IMR-90 (cell line): ENCODE measurements at regions not wholly inside any gene's neighbourhood (a gene's known extent, or its start where the extent isn't known, plus 50 kb on each side); places are given as distances from the start of the nearest gene placed in this dataset.

Experiments used
- ATAC-seq: fragments of 200-7000 bp; cut with Tn5 transposase; 2 replicates; pipeline ENCODE4 v1.9.1; 2020; ENCODE audit warnings: low read depth, mild to moderate bottlenecking, moderate library complexity
- BruUV-seq: library from RNA; stranded (reverse); fragments of 400-500 nt; replicated peaks from 2 replicates; lab custom pipeline; 2021; lab: Mats Ljungman, UMichigan
- CTCF ChIA-PET: fragments of 300-600 bp; formaldehyde crosslinking; extraction: SDS; loops from one replicate; lab custom pipeline; 2021; ENCODE audit warnings: antibody characterized with exemption; lab: Yijun Ruan, JAX
- POLR2A ChIA-PET: fragments of 300-600 bp; sonication (Branson Sonifier 250); formaldehyde crosslinking; loops from one replicate; lab custom pipeline; 2022; ENCODE audit warnings: antibody characterized with exemption; ENCODE audit not compliant: unreplicated experiment; lab: Charles Lee
- DNase-seq: peaks from one replicate; pipeline ENCODE4 v3.0.0; 2013
- H2AFZ ChIP-seq: replicated peaks from 2 replicates; pipeline ENCODE3; 2013; ENCODE audit warnings: low read length, mild to moderate bottlenecking; ENCODE audit not compliant: poor library complexity
- H2AK5ac ChIP-seq: 2 replicates; pipeline ENCODE4 v1.6.1; 2013; ENCODE audit warnings: low read depth, low read length, inconsistent platforms
- H2AK9ac ChIP-seq: replicated peaks from 2 replicates; pipeline ENCODE3; 2013; ENCODE audit warnings: mild to moderate bottlenecking, low read depth, low read length, moderate library complexity; ENCODE audit not compliant: poor library complexity
- H2BK120ac ChIP-seq: 2 replicates; pipeline ENCODE4 v1.6.1; 2013; ENCODE audit warnings: low read depth, low read length, inconsistent platforms
- H2BK15ac ChIP-seq: 3 replicates; pipeline ENCODE4 v1.6.1; 2013; ENCODE audit warnings: low read depth, low read length, inconsistent platforms
- H2BK20ac ChIP-seq: 2 replicates; pipeline ENCODE4 v1.6.1; 2013; ENCODE audit warnings: low read depth, mild to moderate bottlenecking, inconsistent platforms, low read length, moderate library complexity
- H2BK5ac ChIP-seq: 2 replicates; pipeline ENCODE4 v1.6.1; 2013; ENCODE audit warnings: mild to moderate bottlenecking, low read depth, low read length, inconsistent platforms; ENCODE audit not compliant: poor library complexity, severe bottlenecking
- H3K14ac ChIP-seq: replicated peaks from 2 replicates; pipeline ENCODE4 v1.6.1; 2013; ENCODE audit warnings: low read depth, low read length, inconsistent platforms
- H3K18ac ChIP-seq: 2 replicates; pipeline ENCODE4 v1.6.1; 2013; ENCODE audit warnings: low read depth, low read length, control low read depth
- H3K23ac ChIP-seq: 2 replicates; pipeline ENCODE4 v1.6.1; 2013; ENCODE audit warnings: low read depth, low read length, inconsistent platforms
- H3K27ac ChIP-seq: 2 replicates; pipeline ENCODE4 v1.5.1; 2013; ENCODE audit warnings: mild to moderate bottlenecking, control low read depth, low read length; ENCODE audit not compliant: insufficient read depth
- H3K27me3 ChIP-seq: 2 replicates; pipeline ENCODE4 v1.6.1; 2013; ENCODE audit warnings: low read length; ENCODE audit not compliant: control insufficient read depth, insufficient read depth
- H3K36me3 ChIP-seq: 2 replicates; pipeline ENCODE4 v1.6.1; 2013; ENCODE audit warnings: low read length, mixed read lengths; ENCODE audit not compliant: control insufficient read depth, insufficient read depth
- H3K4ac ChIP-seq: 2 replicates; pipeline ENCODE4 v1.6.1; 2013; ENCODE audit warnings: low read depth, low read length, inconsistent platforms
- H3K4me1 ChIP-seq: 2 replicates; pipeline ENCODE4 v1.6.1; 2013; ENCODE audit warnings: low read length, mixed read lengths; ENCODE audit not compliant: control insufficient read depth, insufficient read depth
- H3K4me2 ChIP-seq: 2 replicates; pipeline ENCODE4 v1.6.1; 2013; ENCODE audit warnings: low read depth, mild to moderate bottlenecking, control low read depth, low read length, moderate library complexity
- H3K4me3 ChIP-seq: 2 replicates; pipeline ENCODE4 v1.5.1; 2013; ENCODE audit warnings: low read depth, mild to moderate bottlenecking, control low read depth, low read length, moderate library complexity; ENCODE audit not compliant: insufficient read depth
- H3K56ac ChIP-seq: 2 replicates; pipeline ENCODE4 v1.6.1; 2013; ENCODE audit warnings: low read length, inconsistent platforms; ENCODE audit not compliant: insufficient read depth; ENCODE audit errors: extremely low read depth
- H3K79me1 ChIP-seq, 2 experiments: 2 replicates each; pipeline ENCODE4 v1.6.1; 2013; ENCODE audit warnings: low read length in 2 of 2, inconsistent platforms in 1 of 2, low read depth in 1 of 2
- H3K9ac ChIP-seq: 2 replicates; pipeline ENCODE4 v1.6.1; 2013; ENCODE audit warnings: low read depth, low read length, control low read depth
- H3K9me1 ChIP-seq: 2 replicates; pipeline ENCODE4 v1.6.1; 2013; ENCODE audit warnings: low read length, inconsistent platforms; ENCODE audit not compliant: insufficient read depth
- H3K9me3 ChIP-seq: 2 replicates; pipeline ENCODE4 v1.6.1; 2013; ENCODE audit warnings: low read length; ENCODE audit not compliant: control insufficient read depth, insufficient read depth
- H4K20me1 ChIP-seq: 2 replicates; pipeline ENCODE4 v1.6.1; 2013; ENCODE audit warnings: low read length, inconsistent platforms; ENCODE audit not compliant: insufficient read depth
- H4K5ac ChIP-seq: 2 replicates; pipeline ENCODE4 v1.6.1; 2013; ENCODE audit warnings: mild to moderate bottlenecking, low read depth, low read length, control low read depth
- H4K8ac ChIP-seq, 2 experiments: 2 replicates each; pipeline ENCODE4 v1.6.1; 2013; ENCODE audit warnings: low read depth in 2 of 2, low read length in 2 of 2, control low read depth in 1 of 2, inconsistent platforms in 1 of 2
- H4K91ac ChIP-seq: 2 replicates; pipeline ENCODE4 v1.6.1; 2013; ENCODE audit warnings: low read depth, low read length, inconsistent platforms; ENCODE audit not compliant: insufficient read depth
- CTCF ChIP-seq: conservative IDR thresholded peaks from 2 replicates; pipeline ENCODE4 v1.5.1; 2012; ENCODE audit warnings: mild to moderate bottlenecking, low read depth, low read length, improper control_type of control experiment
- MAFK ChIP-seq: IDR thresholded peaks from 2 replicates; pipeline ENCODE4 v1.6.1; 2012; ENCODE audit warnings: low read depth, low read length, improper control_type of control experiment
- MAZ ChIP-seq: IDR thresholded peaks from 2 replicates; pipeline ENCODE4 v1.6.1; 2012; ENCODE audit warnings: low read depth, mild to moderate bottlenecking, low read length, improper control_type of control experiment, moderate library complexity, borderline replicate concordance
- SMC3 ChIP-seq: fragments of 150-350 bp; IDR thresholded peaks from 2 replicates; pipeline ENCODE4 v1.6.1; 2016; ENCODE audit warnings: low read depth, mild to moderate bottlenecking, antibody characterized with exemption, low read length, moderate library complexity
- WGBS, 2 experiments: methylation state at CpG; one replicate each; pipeline versions ENCODE4 v1.1.5 to v1.1.7; 2013; ENCODE audit warnings: missing lambda C conversion rate in 2 of 2; ENCODE audit not compliant: insufficient read length in 1 of 2; ENCODE audit errors: extremely low coverage in 2 of 2; 5-methylcytosine and 5-hydroxymethylcytosine counted together
- dilution Hi-C: fragments of 300-500 bp; cut with HindIII; formaldehyde crosslinking; loops from one replicate; pipeline ENCODE4 v1.14.3; 2018; ENCODE audit warnings: low sequenced_read_pairs; ENCODE audit not compliant: unreplicated experiment
- in situ Hi-C: fragments of 300-500 bp; cut with MboI; formaldehyde crosslinking; loops from 3 replicates; pipeline ENCODE4 v1.14.3; 2019; ENCODE audit warnings: low sequenced_read_pairs, inconsistent platforms, mixed read lengths
- intact Hi-C: fragments of 100-400 bp; cut with micrococcal nuclease; formaldehyde crosslinking; loops from 2 replicates; pipeline ENCODE4 v1.10.0; 2022

GRCh38 chr11:131165036-131165435 is 205.4 kb upstream of the NTM start:
- Histone ChIP-seq H2BK5ac (no peak overlapping the region), H3K79me1 (no peaks in the 10 kb centered on the region), H3K56ac (no peak overlapping the region), H2AK5ac (no peak overlapping the region), H3K4me3 (no peak overlapping the region), H2BK15ac (no peak overlapping the region), H3K9me1 (no peaks in the 10 kb centered on the region; the same call in 1 of the 2 replicates), H4K91ac (no peak overlapping the region), H2BK20ac (no peak overlapping the region), H3K4me2 (no peak overlapping the region), H4K20me1 (no peaks in the 10 kb centered on the region), H2AFZ (no peak overlapping the region), H3K27me3 (peaks cover 16% of the 10 kb centered on the region), H3K9ac (no peak overlapping the region), H2BK120ac (no peak overlapping the region), H3K9me3 (no peaks in the 10 kb centered on the region), H3K4ac (no peak overlapping the region), H4K8ac (no peak overlapping the region), H3K23ac (no peak overlapping the region), H3K14ac (no peak overlapping the region), H3K36me3 (no peaks in the 10 kb centered on the region), H4K5ac (no peak overlapping the region), H3K27ac (no peak overlapping the region), H2AK9ac (no peak overlapping the region), H3K18ac (no peak overlapping the region), H3K4me1 (no peaks in the 10 kb centered on the region)
- DNase-seq = no peak
- ChIA-PET CTCF (no interaction called here), POLR2A (no interaction called here)
- dilution Hi-C loops (no loop called here), in situ Hi-C loops (no loop called here), intact Hi-C loops (no loop called here)
- TF ChIP-seq SMC3 = no peak
- no peak for TF ChIP-seq CTCF
- no peak for TF ChIP-seq MAFK
- TF ChIP-seq MAZ = no peak
- BruUV-seq = no TSS peak
- no CpG with 5 or more reads among the region's 5 CpGs for WGBS, 2 experiments
- ATAC-seq = no peak
